ENCODE measurements at regions not wholly inside any gene's neighbourhood (a gene's known extent, or its start where the extent isn't known, plus 50 kb on each side); places are given as distances from the start of the nearest gene placed in this dataset.
A peak's percentile ranks its signal among the peaks of the same experiment; 100 is the strongest.
"Not testable (repeated sequence)": the region's sequence is repeated elsewhere in the genome, so short reads cannot be mapped to it uniquely, and the experiment has no call there.

GRCh38 chr2:239866350-239866749 lies 158.8 kb downstream of the NDUFA10 start:
- POLR2A ChIA-PET = no interaction called here
- DNase-seq = no peak

GRCh38 chr2:239865856-239866255 lies 159.3 kb downstream of the NDUFA10 start:
- CTCF ChIA-PET; H3K4me1 ChIP-seq (ENCODE audit: control extremely low read depth in 1 of 4, control insufficient read depth in 4 of 4, insufficient read depth in 4 of 4, low read length in 3 of 4); POLR2A ChIA-PET; DNase-seq; H3K27me3 ChIP-seq (replicated peaks in 2 of 5; ENCODE audit: control insufficient read depth in 4 of 5, insufficient read depth in 5 of 5, low read length in 4 of 5); H3K4me3 ChIP-seq (ENCODE audit: control insufficient read depth in 1 of 7, extremely low read depth in 1 of 7, insufficient read depth in 4 of 7, low read depth in 2 of 7, low read length in 6 of 7); H3K9me3 ChIP-seq (ENCODE audit: control extremely low read depth in 1 of 5, control insufficient read depth in 4 of 5, insufficient read depth in 2 of 5, low read depth in 1 of 5, low read length in 4 of 5); H3K36me3 ChIP-seq (ENCODE audit: control insufficient read depth in 4 of 4, insufficient read depth in 4 of 4, low read length in 3 of 4); H3K27ac ChIP-seq (ENCODE audit: insufficient read depth in 1 of 2, low read depth in 1 of 2, low read length in 2 of 2, poor library complexity in 1 of 2, severe bottlenecking in 2 of 2): not testable (repeated sequence)
- WGBS (ENCODE audit: insufficient coverage) = 97% methylated on average over 4 of the region's 5 CpGs

More at GRCh38 chr2:239866350-239866749, 158.8 kb downstream of the NDUFA10 start:
- WGBS (ENCODE audit: insufficient coverage) = 100% methylated on average over 1 of the region's 1 CpG
- no peaks in the 10 kb centered on the region for H3K27me3 ChIP-seq (replicated peaks in 2 of 5; ENCODE audit: control insufficient read depth in 4 of 5, insufficient read depth in 5 of 5, low read length in 4 of 5)
- H3K27ac ChIP-seq (ENCODE audit: insufficient read depth in 1 of 2, low read depth in 1 of 2, low read length in 2 of 2, poor library complexity in 1 of 2, severe bottlenecking in 2 of 2) = no peak overlapping the region
- H3K4me3 ChIP-seq (ENCODE audit: control insufficient read depth in 1 of 7, extremely low read depth in 1 of 7, insufficient read depth in 4 of 7, low read depth in 2 of 7, low read length in 6 of 7) = no peak overlapping the region
- no peaks in the 10 kb centered on the region for H3K36me3 ChIP-seq (ENCODE audit: control insufficient read depth in 4 of 4, insufficient read depth in 4 of 4, low read length in 3 of 4)
- CTCF ChIA-PET = no interaction called here
- H3K4me1 ChIP-seq (ENCODE audit: control extremely low read depth in 1 of 4, control insufficient read depth in 4 of 4, insufficient read depth in 4 of 4, low read length in 3 of 4) = no peaks in the 10 kb centered on the region
- no peaks in the 10 kb centered on the region for H3K9me3 ChIP-seq (ENCODE audit: control extremely low read depth in 1 of 5, control insufficient read depth in 4 of 5, insufficient read depth in 2 of 5, low read depth in 1 of 5, low read length in 4 of 5)

- no peak overlapping the region for H3K27ac ChIP-seq (ENCODE audit: insufficient read depth in 1 of 2, low read depth in 1 of 2, low read length in 2 of 2, poor library complexity in 1 of 2, severe bottlenecking in 2 of 2)
- DNase-seq = no peak
- ChIA-PET CTCF (no interaction called here), POLR2A (no interaction called here)
- H3K36me3 ChIP-seq (ENCODE audit: control insufficient read depth in 4 of 4, insufficient read depth in 4 of 4, low read length in 3 of 4) = no peaks in the 10 kb centered on the region
- no peak overlapping the region for H3K4me3 ChIP-seq (ENCODE audit: control insufficient read depth in 1 of 7, extremely low read depth in 1 of 7, insufficient read depth in 4 of 7, low read depth in 2 of 7, low read length in 6 of 7)
- H3K4me1 ChIP-seq (ENCODE audit: control extremely low read depth in 1 of 4, control insufficient read depth in 4 of 4, insufficient read depth in 4 of 4, low read length in 3 of 4) = no peaks in the 10 kb centered on the region
- no peaks in the 10 kb centered on the region for H3K9me3 ChIP-seq (ENCODE audit: control extremely low read depth in 1 of 5, control insufficient read depth in 4 of 5, insufficient read depth in 2 of 5, low read depth in 1 of 5, low read length in 4 of 5)
- no peaks in the 10 kb centered on the region for H3K27me3 ChIP-seq (replicated peaks in 2 of 5; ENCODE audit: control insufficient read depth in 4 of 5, insufficient read depth in 5 of 5, low read length in 4 of 5)
- WGBS (ENCODE audit: insufficient coverage) = 98% methylated on average over 39 of the region's 42 CpGs
Observed at GRCh38 chr2:239865059-239865639, 160.0 kb downstream of the NDUFA10 start.

- 97% methylated on average over 26 of the region's 26 CpGs for WGBS (ENCODE audit: insufficient coverage)
- H3K36me3 ChIP-seq (ENCODE audit: control insufficient read depth in 4 of 4, insufficient read depth in 4 of 4, low read length in 3 of 4) = no peaks in the 10 kb centered on the region
- ChIA-PET CTCF (no interaction called here), POLR2A (no interaction called here)
- no peak for DNase-seq
- H3K27ac ChIP-seq (ENCODE audit: insufficient read depth in 1 of 2, low read depth in 1 of 2, low read length in 2 of 2, poor library complexity in 1 of 2, severe bottlenecking in 2 of 2) = no peak overlapping the region
- H3K4me1 ChIP-seq (ENCODE audit: control extremely low read depth in 1 of 4, control insufficient read depth in 4 of 4, insufficient read depth in 4 of 4, low read length in 3 of 4) = no peaks in the 10 kb centered on the region
- H3K4me3 ChIP-seq (ENCODE audit: control insufficient read depth in 1 of 7, extremely low read depth in 1 of 7, insufficient read depth in 4 of 7, low read depth in 2 of 7, low read length in 6 of 7) = no peak overlapping the region
- no peaks in the 10 kb centered on the region for H3K27me3 ChIP-seq (replicated peaks in 2 of 5; ENCODE audit: control insufficient read depth in 4 of 5, insufficient read depth in 5 of 5, low read length in 4 of 5)
- no peaks in the 10 kb centered on the region for H3K9me3 ChIP-seq (ENCODE audit: control extremely low read depth in 1 of 5, control insufficient read depth in 4 of 5, insufficient read depth in 2 of 5, low read depth in 1 of 5, low read length in 4 of 5)
Observed at GRCh38 chr2:239864247-239865058, 160.7 kb downstream of the NDUFA10 start.

GRCh38 chr2:239862613-239863012 lies 162.5 kb downstream of the NDUFA10 start:
- Histone ChIP-seq H3K4me3 (ENCODE audit: control insufficient read depth in 1 of 7, extremely low read depth in 1 of 7, insufficient read depth in 4 of 7, low read depth in 2 of 7, low read length in 6 of 7) (no peak overlapping the region), H3K4me1 (ENCODE audit: control extremely low read depth in 1 of 4, control insufficient read depth in 4 of 4, insufficient read depth in 4 of 4, low read length in 3 of 4) (peaks cover 0 to 12% (median 5%) of the 10 kb centered on the region in 4 experiments), H3K27ac (ENCODE audit: insufficient read depth in 1 of 2, low read depth in 1 of 2, low read length in 2 of 2, poor library complexity in 1 of 2, severe bottlenecking in 2 of 2) (no peak overlapping the region), H3K27me3 (replicated peaks in 2 of 5; ENCODE audit: control insufficient read depth in 4 of 5, insufficient read depth in 5 of 5, low read length in 4 of 5) (no peaks in the 10 kb centered on the region), H3K36me3 (ENCODE audit: control insufficient read depth in 4 of 4, insufficient read depth in 4 of 4, low read length in 3 of 4) (no peaks in the 10 kb centered on the region), H3K9me3 (ENCODE audit: control extremely low read depth in 1 of 5, control insufficient read depth in 4 of 5, insufficient read depth in 2 of 5, low read depth in 1 of 5, low read length in 4 of 5) (no peaks in the 10 kb centered on the region)
- ChIA-PET POLR2A (no interaction called here), CTCF (no interaction called here)
- no peak for DNase-seq
- 98% methylated on average over 4 of the region's 7 CpGs for WGBS (ENCODE audit: insufficient coverage)

GRCh38 chr2:239858179-239858578 lies 167.0 kb downstream of the NDUFA10 start:
- Histone ChIP-seq H3K9me3 (ENCODE audit: control extremely low read depth in 1 of 5, control insufficient read depth in 4 of 5, insufficient read depth in 2 of 5, low read depth in 1 of 5, low read length in 4 of 5) (peaks cover 0 to 2% (median 0%) of the 10 kb centered on the region in 5 experiments), H3K4me1 (ENCODE audit: control extremely low read depth in 1 of 4, control insufficient read depth in 4 of 4, insufficient read depth in 4 of 4, low read length in 3 of 4) (peaks cover 0 to 12% (median 5%) of the 10 kb centered on the region in 4 experiments), H3K4me3 (ENCODE audit: control insufficient read depth in 1 of 7, extremely low read depth in 1 of 7, insufficient read depth in 4 of 7, low read depth in 2 of 7, low read length in 6 of 7) (peak overlapping the region in 2 of 7 experiments; percentile 9 to 13), H3K27me3 (replicated peaks in 2 of 5; ENCODE audit: control insufficient read depth in 4 of 5, insufficient read depth in 5 of 5, low read length in 4 of 5) (no peaks in the 10 kb centered on the region), H3K27ac (ENCODE audit: insufficient read depth in 1 of 2, low read depth in 1 of 2, low read length in 2 of 2, poor library complexity in 1 of 2, severe bottlenecking in 2 of 2) (no peak overlapping the region), H3K36me3 (ENCODE audit: control insufficient read depth in 4 of 4, insufficient read depth in 4 of 4, low read length in 3 of 4) (no peaks in the 10 kb centered on the region)
- CTCF ChIA-PET = no interaction called here
- peak; percentile 84 to 98 (median 94) for DNase-seq
- WGBS (ENCODE audit: insufficient coverage) = 0% methylated on average over 2 of the region's 5 CpGs
- POLR2A ChIA-PET = interaction anchor here (0.5 kb wide), 1 partner anchor 650 kb away, joined by 3 read pairs; no protein-coding TSS in a partner anchor

- no peaks in the 10 kb centered on the region for H3K27me3 ChIP-seq (replicated peaks in 2 of 5; ENCODE audit: control insufficient read depth in 4 of 5, insufficient read depth in 5 of 5, low read length in 4 of 5)
- POLR2A ChIA-PET = interaction anchor here (0.5 kb wide), 1 partner anchor 649 kb away, joined by 3 read pairs; no protein-coding TSS in a partner anchor
- no peak for DNase-seq
- WGBS (ENCODE audit: insufficient coverage) = 92% methylated on average over 1 of the region's 1 CpG
- H3K27ac ChIP-seq (ENCODE audit: insufficient read depth in 1 of 2, low read depth in 1 of 2, low read length in 2 of 2, poor library complexity in 1 of 2, severe bottlenecking in 2 of 2) = no peak overlapping the region
- H3K36me3 ChIP-seq (ENCODE audit: control insufficient read depth in 4 of 4, insufficient read depth in 4 of 4, low read length in 3 of 4) = no peaks in the 10 kb centered on the region
- no peak overlapping the region for H3K4me3 ChIP-seq (ENCODE audit: control insufficient read depth in 1 of 7, extremely low read depth in 1 of 7, insufficient read depth in 4 of 7, low read depth in 2 of 7, low read length in 6 of 7)
- H3K4me1 ChIP-seq (ENCODE audit: control extremely low read depth in 1 of 4, control insufficient read depth in 4 of 4, insufficient read depth in 4 of 4, low read length in 3 of 4) = peaks cover 0 to 12% (median 5%) of the 10 kb centered on the region in 4 experiments
- H3K9me3 ChIP-seq (ENCODE audit: control extremely low read depth in 1 of 5, control insufficient read depth in 4 of 5, insufficient read depth in 2 of 5, low read depth in 1 of 5, low read length in 4 of 5) = peaks cover 0 to 2% (median 0%) of the 10 kb centered on the region in 5 experiments
- CTCF ChIA-PET = no interaction called here
Observed at GRCh38 chr2:239857591-239857990, 167.6 kb downstream of the NDUFA10 start.
